Left ventricle myocardium inferior (tissue), 1 donor: ENCODE measurements at regions not wholly inside any gene's neighbourhood (a gene's known extent, or its start where the extent isn't known, plus 50 kb on each side); places are given as distances from the start of the nearest gene placed in this dataset.
A peak's percentile ranks its signal among the peaks of the same experiment; 100 is the strongest.

ENCODE experiments used
- DNase-seq: peaks from one replicate; pipeline ENCODE4 v3.0.0-alpha.2; 2020
- H3K27ac ChIP-seq: fragments of 200-600 bp; replicated peaks from 2 replicates; pipeline ENCODE4 v1.8.0; 2021
- H3K27me3 ChIP-seq: fragments of 200-600 bp; 2 replicates; pipeline ENCODE4 v1.8.0; 2021; ENCODE audit warnings: low read depth
- H3K36me3 ChIP-seq: fragments of 200-600 bp; 2 replicates; pipeline ENCODE4 v1.8.0; 2021
- H3K4me1 ChIP-seq: fragments of 200-600 bp; 2 replicates; pipeline ENCODE4 v1.8.0; 2021
- H3K4me3 ChIP-seq: fragments of 200-600 bp; 2 replicates; pipeline ENCODE4 v1.8.0; 2021; ENCODE audit warnings: mild to moderate bottlenecking, moderate library complexity
- H3K9me3 ChIP-seq: fragments of 200-600 bp; replicated peaks from 2 replicates; pipeline ENCODE4 v1.8.0; 2021
- CTCF ChIP-seq: fragments of 200-600 bp; IDR thresholded peaks from 2 replicates; pipeline ENCODE4 v1.8.0; 2021; ENCODE audit warnings: antibody characterized with exemption, mild to moderate bottlenecking, borderline replicate concordance
- intact Hi-C: fragments of 100-400 bp; cut with micrococcal nuclease; formaldehyde crosslinking; loops from one replicate; pipeline ENCODE4 v1.11.0; 2022
- donor health status: DM: no; HTN: yes; CAD: no; lungs with severe emphysema.

DNA sequence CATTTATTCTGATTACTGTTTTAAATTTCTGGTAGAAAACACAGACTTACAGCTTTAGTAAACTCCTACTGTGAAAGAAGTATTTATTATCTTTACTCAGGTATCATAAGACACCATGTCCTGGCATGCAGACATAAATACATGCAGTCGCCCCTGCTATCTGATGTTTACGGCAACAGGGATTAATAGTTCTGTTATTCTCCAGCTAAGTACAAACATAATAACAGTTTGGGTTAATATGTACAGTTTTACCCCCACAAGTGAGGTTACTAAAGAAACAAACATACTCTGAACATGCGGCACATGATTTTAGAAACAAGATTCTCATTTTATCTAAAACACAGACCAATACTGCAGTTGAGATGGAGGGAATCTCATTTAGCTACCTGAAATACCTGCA lies 170.8 kb downstream of the ABCA8 start:
- H3K4me3 ChIP-seq, result no peak overlapping the region
- intact Hi-C loops, result no loop called here
- no peaks in the 10 kb centered on the region for H3K36me3 ChIP-seq
- no peak for DNase-seq
- no peaks in the 10 kb centered on the region for H3K27me3 ChIP-seq
- no peak for TF ChIP-seq CTCF
- peak overlapping the region; percentile 56 for H3K27ac ChIP-seq
- H3K9me3 ChIP-seq, result peaks cover 10% of the 10 kb centered on the region
- peaks cover 18% of the 10 kb centered on the region for H3K4me1 ChIP-seq

DNA sequence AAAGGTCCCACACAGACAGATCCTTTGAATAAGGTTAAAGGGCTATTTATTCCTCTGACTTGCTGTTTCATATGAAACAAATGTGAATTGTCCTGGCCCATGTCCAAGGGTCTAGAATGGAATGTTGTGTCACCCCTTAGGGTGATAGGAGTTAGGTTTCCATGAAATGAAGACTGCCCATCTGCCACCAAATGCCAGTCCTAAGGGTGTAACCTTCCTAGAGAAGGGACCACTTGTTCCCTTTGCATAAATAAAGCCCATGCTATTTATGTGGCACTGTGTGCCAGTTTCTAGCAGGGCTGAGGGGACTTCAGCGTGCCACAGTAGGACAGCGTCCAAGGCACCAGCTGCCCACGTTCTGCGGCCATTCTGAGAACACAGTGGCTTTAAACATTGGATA lies 171.3 kb downstream of the ABCA8 start:
- intact Hi-C loops, result no loop called here
- Histone ChIP-seq H3K27ac (peak overlapping the region; percentile 56), H3K4me1 (peaks cover 18% of the 10 kb centered on the region), H3K36me3 (no peaks in the 10 kb centered on the region), H3K9me3 (peaks cover 6% of the 10 kb centered on the region), H3K4me3 (no peak overlapping the region), H3K27me3 (no peaks in the 10 kb centered on the region)
- DNase-seq, result no peak
- TF ChIP-seq CTCF, result no peak

DNA sequence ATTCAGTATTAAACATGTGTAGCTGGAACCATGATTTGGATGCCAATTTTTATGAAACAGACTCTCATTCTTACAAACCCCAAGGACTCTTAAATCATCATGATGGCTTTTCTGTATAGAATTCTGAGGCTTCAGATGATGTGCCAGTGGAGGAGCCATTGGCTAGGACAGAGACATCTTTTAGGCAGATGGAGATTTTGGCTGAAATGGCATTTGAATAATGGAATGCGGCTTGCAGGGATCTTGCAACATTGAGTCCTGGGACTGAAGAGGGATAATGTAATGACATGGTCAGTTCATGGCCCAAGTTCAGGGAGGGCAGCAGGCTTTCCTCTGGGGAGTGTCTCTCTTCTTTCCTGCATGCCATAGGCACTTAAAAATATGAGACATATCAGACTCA lies 172.4 kb downstream of the ABCA8 start:
- Histone ChIP-seq H3K36me3 (no peaks in the 10 kb centered on the region), H3K9me3 (peaks cover 6% of the 10 kb centered on the region), H3K4me1 (peaks cover 28% of the 10 kb centered on the region), H3K4me3 (no peak overlapping the region), H3K27ac (peak overlapping the region; percentile 56), H3K27me3 (no peaks in the 10 kb centered on the region)
- TF ChIP-seq CTCF, result no peak
- DNase-seq, result peak; percentile 20
- intact Hi-C loops, result no loop called here

DNA sequence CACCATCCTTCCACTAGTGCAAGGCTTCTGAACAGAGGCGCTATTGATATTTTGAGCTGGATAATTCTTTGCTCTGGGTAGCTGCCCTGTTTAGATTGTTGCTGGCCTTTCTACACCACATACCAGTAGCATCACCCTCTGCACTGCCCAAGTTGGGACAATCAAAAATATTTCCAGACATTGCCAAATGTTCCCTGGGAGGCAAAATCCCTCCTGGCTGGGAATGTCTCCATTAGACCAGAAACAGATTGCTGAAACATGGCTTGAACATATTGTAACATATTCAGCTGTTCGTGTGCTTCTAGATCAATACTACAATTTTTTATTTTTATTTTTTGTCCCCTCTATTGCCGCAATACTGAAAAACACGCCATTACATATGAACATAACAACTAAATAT lies 174.6 kb downstream of the ABCA8 start:
- peak overlapping the region; percentile 81 for H3K27ac ChIP-seq
- intact Hi-C loops, result no loop called here

GRCh38 chr17:68778726-68779125 lies 176.5 kb downstream of the ABCA8 start:
- peak overlapping the region; percentile 81 for H3K27ac ChIP-seq
- peaks cover 32% of the 10 kb centered on the region for H3K4me1 ChIP-seq
- no peaks in the 10 kb centered on the region for H3K27me3 ChIP-seq
- no peak for DNase-seq
- H3K4me3 ChIP-seq, result no peak overlapping the region
- TF ChIP-seq CTCF, result no peak
- H3K36me3 ChIP-seq, result no peaks in the 10 kb centered on the region
- intact Hi-C loops, result loop anchor here (10.0 kb wide), 1 partner anchor 186 kb away; no protein-coding TSS in a partner anchor
- peaks cover 6% of the 10 kb centered on the region for H3K9me3 ChIP-seq

More for the DNA sequence above, 174.6 kb downstream of the ABCA8 start:
- Histone ChIP-seq H3K9me3 (peaks cover 6% of the 10 kb centered on the region), H3K27me3 (no peaks in the 10 kb centered on the region), H3K36me3 (no peaks in the 10 kb centered on the region), H3K4me3 (no peak overlapping the region), H3K4me1 (peaks cover 31% of the 10 kb centered on the region)
- DNase-seq, result no peak
- no peak for TF ChIP-seq CTCF
